K562 (cell line): ENCODE measurements at regions not wholly inside any gene's neighbourhood (a gene's known extent, or its start where the extent isn't known, plus 50 kb on each side); places are given as distances from the start of the nearest gene placed in this dataset.

Experiments
- CREBBP ChIP-seq: IDR thresholded peaks from one replicate; pipeline ENCODE4 v1.6.1; 2012; ENCODE audit warnings: low read depth, mild to moderate bottlenecking, control low read depth, inconsistent platforms, low read length
- HDAC2 ChIP-seq: fragments of 450-650 bp; IDR thresholded peaks from 2 replicates; pipeline ENCODE4 v1.6.1; 2016; ENCODE audit warnings: mild to moderate bottlenecking
- IFI16 ChIP-seq: fragments of 250-450 bp; sonication (Bioruptor Pico); IDR thresholded peaks from 2 replicates; pipeline ENCODE4 v2.1.2; 2022; ENCODE audit warnings: mild to moderate bottlenecking, inconsistent platforms
- JUN ChIP-seq, 2 experiments: sonication (generic) in 1 of 2; formaldehyde crosslinking in 1 of 2; IDR thresholded peaks; 2 replicates each; pipeline versions ENCODE4 v1.6.1 to v1.8.0; 2012 to 2022; ENCODE audit warnings: borderline replicate concordance in 2 of 2, mild to moderate bottlenecking in 2 of 2, improper control_type of control experiment in 1 of 2, low read depth in 1 of 2, low read length in 1 of 2, missing genetic modification reagents in 1 of 2
- KAT7 ChIP-seq: sonication (generic); formaldehyde crosslinking; IDR thresholded peaks from 2 replicates; pipeline ENCODE4 v1.8.0; 2022; ENCODE audit warnings: missing genetic modification reagents, mild to moderate bottlenecking, borderline replicate concordance
- NRF1 ChIP-seq, 2 experiments: fragments of 450-650 bp; IDR thresholded peaks in 1 of 2; conservative IDR thresholded peaks in 1 of 2; 2 replicates each; pipeline ENCODE4 v1.6.1; 2014; ENCODE audit warnings: mild to moderate bottlenecking in 2 of 2
- PRMT5 ChIP-seq: sonication (generic); formaldehyde crosslinking; IDR thresholded peaks from 2 replicates; pipeline ENCODE4 v1.5.0; 2020; ENCODE audit warnings: missing genetic modification reagents
- RAD51 ChIP-seq: fragments of 450-650 bp; IDR thresholded peaks from 2 replicates; pipeline ENCODE4 v1.7.1; 2016; ENCODE audit warnings: low read depth, mild to moderate bottlenecking, borderline replicate concordance
- RBBP5 ChIP-seq: fragments of 200-600 bp; sonication (generic); IDR thresholded peaks from 2 replicates; pipeline ENCODE4 v1.6.1; 2012; ENCODE audit warnings: borderline replicate concordance, mild to moderate bottlenecking, low read length, control low read depth, inconsistent platforms; ENCODE audit not compliant: insufficient read depth, poor library complexity, severe bottlenecking
- SPI1 ChIP-seq: IDR thresholded peaks from 2 replicates; pipeline ENCODE4 v1.6.1; 2011; ENCODE audit warnings: low read depth, low read length, control low read depth, borderline replicate concordance
- TOE1 ChIP-seq, 2 experiments: fragments of 450-650 bp in 1 of 2; sonication (generic) in 1 of 2; formaldehyde crosslinking in 1 of 2; IDR thresholded peaks; 2 replicates each; pipeline versions ENCODE4 v1.7.1 to v1.8.0; 2016 to 2022; ENCODE audit warnings: borderline replicate concordance in 2 of 2, mild to moderate bottlenecking in 2 of 2, antibody characterized with exemption in 1 of 2, inconsistent platforms in 1 of 2, low read depth in 1 of 2, missing genetic modification reagents in 1 of 2, moderate library complexity in 1 of 2
- U2AF2 ChIP-seq: fragments of 200-400 bp; formaldehyde crosslinking; optimal IDR thresholded peaks from 2 replicates; pipeline ENCODE3; 2017; ENCODE audit warnings: low read depth, mild to moderate bottlenecking, low read length
- ZBTB7A ChIP-seq: IDR thresholded peaks from 2 replicates; pipeline ENCODE4 v1.6.1; 2011; ENCODE audit warnings: low read depth, mild to moderate bottlenecking, low read length, moderate library complexity, borderline replicate concordance; ENCODE audit not compliant: control insufficient read depth
- ZNF121 ChIP-seq: sonication (generic); formaldehyde crosslinking; conservative IDR thresholded peaks from 2 replicates; pipeline ENCODE4 v1.8.0; 2022; ENCODE audit warnings: missing genetic modification reagents
- ZNF232 ChIP-seq: sonication (generic); formaldehyde crosslinking; IDR thresholded peaks from 2 replicates; pipeline ENCODE4 v1.8.0; 2022; ENCODE audit warnings: mild to moderate bottlenecking, missing genetic modification reagents
- ZNF253 ChIP-seq: fragments of 250-450 bp; sonication (Bioruptor Pico); conservative IDR thresholded peaks from 2 replicates; pipeline ENCODE4 v1.6.1; 2021; ENCODE audit warnings: mild to moderate bottlenecking
- ZNF551 ChIP-seq: fragments of 250-450 bp; sonication (Bioruptor Pico); IDR thresholded peaks from 2 replicates; pipeline ENCODE4 v1.5.0; 2021; ENCODE audit warnings: mild to moderate bottlenecking, moderate library complexity
- ZNF584 ChIP-seq: fragments of 200-800 bp; sonication (Bioruptor generic); IDR thresholded peaks from 2 replicates; pipeline ENCODE4 v1.6.1; 2016; ENCODE audit warnings: low read depth, mild to moderate bottlenecking, missing genetic modification characterization, missing compliant biosample characterization
- ZNF609 ChIP-seq: sonication (generic); formaldehyde crosslinking; IDR thresholded peaks from 2 replicates; pipeline ENCODE4 v1.8.1; 2023; ENCODE audit warnings: missing genetic modification reagents, mild to moderate bottlenecking, borderline replicate concordance
- TF ChIP-seq, protein P1 (sequence below): fragments of 450-650 bp; conservative IDR thresholded peaks from 2 replicates; pipeline ENCODE4 v1.6.1; 2016; ENCODE audit warnings: missing genetic modification characterization, low read depth, mild to moderate bottlenecking, control low read depth, missing compliant biosample characterization
- TF ChIP-seq, protein P2 (sequence below): fragments of 450-650 bp; IDR thresholded peaks from 2 replicates; pipeline ENCODE4 v1.6.1; 2016; ENCODE audit warnings: low read depth, mild to moderate bottlenecking, moderate library complexity
- TF ChIP-seq, protein P3 (sequence below): fragments of 250-450 bp; sonication (Bioruptor Pico); IDR thresholded peaks from 2 replicates; pipeline ENCODE4 v1.8.0; 2021; ENCODE audit warnings: moderate library complexity, mild to moderate bottlenecking, inconsistent platforms

- TF ChIP-seq CREBBP (no peak), IFI16 (no peak), NRF1 (conservative IDR thresholded peaks at IDR 0.05 in 1 of 2, IDR thresholded peaks at IDR 0.05 in 1 of 2) (no peak), HDAC2 (no peak), U2AF2 (no peak), KAT7 (no peak), ZBTB7A (no peak), SPI1 (no peak), ZNF232 (CRISPR knock-in tag) (no peak), ZNF551 (CRISPR knock-in tag) (no peak), ZNF609 (no peak), ZNF121 (no peak), ZNF253 (no peak), JUN (IDR thresholded peaks at IDR 0.05; ENCODE audit: borderline replicate concordance, low read depth, low read length) (no peak), JUN (CRISPR knock-in tag; IDR thresholded peaks at IDR 0.05; ENCODE audit: borderline replicate concordance) (no peak), ZNF584 (CRISPR knock-in tag) (no peak), PRMT5 (CRISPR knock-in tag) (no peak), TOE1 (IDR thresholded peaks at IDR 0.05; ENCODE audit: borderline replicate concordance) (no peak), TOE1 (CRISPR knock-in tag; IDR thresholded peaks at IDR 0.05; ENCODE audit: borderline replicate concordance, low read depth) (no peak), RAD51 (no peak), RBBP5 (no peak)
- TF ChIP-seq, protein P1, sequence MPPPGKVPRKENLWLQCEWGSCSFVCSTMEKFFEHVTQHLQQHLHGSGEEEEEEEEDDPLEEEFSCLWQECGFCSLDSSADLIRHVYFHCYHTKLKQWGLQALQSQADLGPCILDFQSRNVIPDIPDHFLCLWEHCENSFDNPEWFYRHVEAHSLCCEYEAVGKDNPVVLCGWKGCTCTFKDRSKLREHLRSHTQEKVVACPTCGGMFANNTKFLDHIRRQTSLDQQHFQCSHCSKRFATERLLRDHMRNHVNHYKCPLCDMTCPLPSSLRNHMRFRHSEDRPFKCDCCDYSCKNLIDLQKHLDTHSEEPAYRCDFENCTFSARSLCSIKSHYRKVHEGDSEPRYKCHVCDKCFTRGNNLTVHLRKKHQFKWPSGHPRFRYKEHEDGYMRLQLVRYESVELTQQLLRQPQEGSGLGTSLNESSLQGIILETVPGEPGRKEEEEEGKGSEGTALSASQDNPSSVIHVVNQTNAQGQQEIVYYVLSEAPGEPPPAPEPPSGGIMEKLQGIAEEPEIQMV: peak; percentile 53; the same call in 1 of the 2 replicates
- TF ChIP-seq, protein P2, sequence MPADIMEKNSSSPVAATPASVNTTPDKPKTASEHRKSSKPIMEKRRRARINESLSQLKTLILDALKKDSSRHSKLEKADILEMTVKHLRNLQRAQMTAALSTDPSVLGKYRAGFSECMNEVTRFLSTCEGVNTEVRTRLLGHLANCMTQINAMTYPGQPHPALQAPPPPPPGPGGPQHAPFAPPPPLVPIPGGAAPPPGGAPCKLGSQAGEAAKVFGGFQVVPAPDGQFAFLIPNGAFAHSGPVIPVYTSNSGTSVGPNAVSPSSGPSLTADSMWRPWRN: no peak
- TF ChIP-seq, protein P3, sequence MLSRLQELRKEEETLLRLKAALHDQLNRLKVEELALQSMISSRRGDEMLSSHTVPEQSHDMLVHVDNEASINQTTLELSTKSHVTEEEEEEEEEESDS: no peak
Observed at GRCh38 chr6:14951704-14952103, 294.2 kb upstream of the JARID2 start (continued).
